ENCODE measurements at regions not wholly inside any gene's neighbourhood (a gene's known extent, or its start where the extent isn't known, plus 50 kb on each side); places are given as distances from the start of the nearest gene placed in this dataset.

GRCh38 chr4:34037280-34037679 is 2207.0 kb downstream of the ARAP2 start:
- ChIA-PET POLR2A (no interaction called here), CTCF (ENCODE audit: unreplicated experiment) (no interaction called here)
- Histone ChIP-seq H3K9me2 (ENCODE audit: insufficient read depth, low read length) (no peaks in the 10 kb centered on the region), H3K79me2 (ENCODE audit: insufficient read depth, low read depth, low read length) (no peaks in the 10 kb centered on the region), H3K4me2 (ENCODE audit: low read length) (no peak overlapping the region), H2AFZ (ENCODE audit: low read length) (no peak overlapping the region), H3K27ac (ENCODE audit: low read depth, low read length, poor library complexity, severe bottlenecking) (no peak overlapping the region), H3K4me3 (ENCODE audit: low read depth, low read length, poor library complexity, severe bottlenecking) (no peak overlapping the region), H3K9me3 (ENCODE audit: low read length) (0 out of 2 replicates have a peak, but pooled peaks cover 5% of the 10 kb centered on the region), H3K36me3 (ENCODE audit: insufficient read depth, low read length) (no peaks in the 10 kb centered on the region), H4K20me1 (ENCODE audit: insufficient read depth, low read length) (no peaks in the 10 kb centered on the region), H3K4me1 (ENCODE audit: insufficient read depth, low read length, poor library complexity, severe bottlenecking) (no peaks in the 10 kb centered on the region)
- no TSS peak for BruUV-seq (replicated peaks)
- no peak for DNase-seq (ENCODE audit: low spot score)
- TF ChIP-seq EZH2phosphoT487 (IDR thresholded peaks at IDR 0.05; ENCODE audit: borderline replicate concordance, low read depth, low read length): no peak
- TF ChIP-seq, protein P1, sequence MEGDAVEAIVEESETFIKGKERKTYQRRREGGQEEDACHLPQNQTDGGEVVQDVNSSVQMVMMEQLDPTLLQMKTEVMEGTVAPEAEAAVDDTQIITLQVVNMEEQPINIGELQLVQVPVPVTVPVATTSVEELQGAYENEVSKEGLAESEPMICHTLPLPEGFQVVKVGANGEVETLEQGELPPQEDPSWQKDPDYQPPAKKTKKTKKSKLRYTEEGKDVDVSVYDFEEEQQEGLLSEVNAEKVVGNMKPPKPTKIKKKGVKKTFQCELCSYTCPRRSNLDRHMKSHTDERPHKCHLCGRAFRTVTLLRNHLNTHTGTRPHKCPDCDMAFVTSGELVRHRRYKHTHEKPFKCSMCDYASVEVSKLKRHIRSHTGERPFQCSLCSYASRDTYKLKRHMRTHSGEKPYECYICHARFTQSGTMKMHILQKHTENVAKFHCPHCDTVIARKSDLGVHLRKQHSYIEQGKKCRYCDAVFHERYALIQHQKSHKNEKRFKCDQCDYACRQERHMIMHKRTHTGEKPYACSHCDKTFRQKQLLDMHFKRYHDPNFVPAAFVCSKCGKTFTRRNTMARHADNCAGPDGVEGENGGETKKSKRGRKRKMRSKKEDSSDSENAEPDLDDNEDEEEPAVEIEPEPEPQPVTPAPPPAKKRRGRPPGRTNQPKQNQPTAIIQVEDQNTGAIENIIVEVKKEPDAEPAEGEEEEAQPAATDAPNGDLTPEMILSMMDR (conservative IDR thresholded peaks at IDR 0.05; ENCODE audit: low read length): no peak
- intact Hi-C loops (cut with micrococcal nuclease; ENCODE audit: unreplicated experiment): no loop called here

DNA sequence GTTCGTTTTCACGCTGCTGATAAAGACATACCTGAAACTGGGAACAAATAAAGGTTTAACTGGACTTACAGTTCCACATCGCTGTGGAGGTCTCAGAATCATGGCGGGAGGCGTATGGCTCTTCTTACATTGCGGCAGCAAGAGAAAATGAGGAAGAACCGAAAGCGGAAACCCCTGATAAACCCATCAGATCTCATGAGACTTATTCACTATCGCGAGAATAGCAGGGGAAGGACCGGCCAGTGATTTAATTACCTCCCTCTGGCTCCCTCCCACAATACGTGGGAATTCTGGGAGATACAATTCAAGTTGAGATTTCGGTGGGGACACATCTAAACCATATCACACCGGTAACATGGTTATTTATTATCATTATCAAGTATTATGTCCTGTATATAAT is 2204.5 kb downstream of the ARAP2 start:
- no peak for DNase-seq (ENCODE audit: low spot score)

GRCh38 chr4:34043131-34043530 is 2201.2 kb downstream of the ARAP2 start:
- Histone ChIP-seq H2AFZ (ENCODE audit: low read length) (no peak overlapping the region), H3K4me3 (ENCODE audit: low read depth, low read length, poor library complexity, severe bottlenecking) (no peak overlapping the region), H3K4me2 (ENCODE audit: low read length) (no peak overlapping the region), H3K9me3 (ENCODE audit: low read length) (peaks cover 5% of the 10 kb centered on the region; the same call in 1 of the 2 replicates), H3K27ac (ENCODE audit: low read depth, low read length, poor library complexity, severe bottlenecking) (no peak overlapping the region), H4K20me1 (ENCODE audit: insufficient read depth, low read length) (no peaks in the 10 kb centered on the region), H3K9me2 (ENCODE audit: insufficient read depth, low read length) (no peaks in the 10 kb centered on the region), H3K36me3 (ENCODE audit: insufficient read depth, low read length) (no peaks in the 10 kb centered on the region), H3K4me1 (ENCODE audit: insufficient read depth, low read length, poor library complexity, severe bottlenecking) (no peaks in the 10 kb centered on the region), H3K79me2 (ENCODE audit: insufficient read depth, low read depth, low read length) (no peaks in the 10 kb centered on the region)
- CTCF ChIA-PET (ENCODE audit: unreplicated experiment): no interaction called here
- BruUV-seq (replicated peaks): no TSS peak
- no peak for DNase-seq (ENCODE audit: low spot score)
- POLR2A ChIA-PET: interaction anchor here (0.7 kb wide), 1 partner anchor 9 kb away, joined by 3 read pairs; no protein-coding TSS in a partner anchor
- TF ChIP-seq, protein P1 (conservative IDR thresholded peaks at IDR 0.05; ENCODE audit: low read length): no peak
- TF ChIP-seq EZH2phosphoT487 (IDR thresholded peaks at IDR 0.05; ENCODE audit: borderline replicate concordance, low read depth, low read length): no peak
- intact Hi-C loops (cut with micrococcal nuclease; ENCODE audit: unreplicated experiment): no loop called here

More for the DNA sequence above, 2204.5 kb downstream of the ARAP2 start:
- TF ChIP-seq, protein P1 (conservative IDR thresholded peaks at IDR 0.05; ENCODE audit: low read length): no peak
- no peak for TF ChIP-seq EZH2phosphoT487 (IDR thresholded peaks at IDR 0.05; ENCODE audit: borderline replicate concordance, low read depth, low read length)
- CTCF ChIA-PET (ENCODE audit: unreplicated experiment): no interaction called here
- Histone ChIP-seq H3K79me2 (ENCODE audit: insufficient read depth, low read depth, low read length) (no peaks in the 10 kb centered on the region), H3K36me3 (ENCODE audit: insufficient read depth, low read length) (no peaks in the 10 kb centered on the region), H4K20me1 (ENCODE audit: insufficient read depth, low read length) (no peaks in the 10 kb centered on the region), H2AFZ (ENCODE audit: low read length) (no peak overlapping the region), H3K4me2 (ENCODE audit: low read length) (no peak overlapping the region), H3K4me3 (ENCODE audit: low read depth, low read length, poor library complexity, severe bottlenecking) (no peak overlapping the region), H3K4me1 (ENCODE audit: insufficient read depth, low read length, poor library complexity, severe bottlenecking) (no peaks in the 10 kb centered on the region), H3K9me2 (ENCODE audit: insufficient read depth, low read length) (no peaks in the 10 kb centered on the region), H3K9me3 (ENCODE audit: low read length) (peaks cover 10% of the 10 kb centered on the region; the same call in 1 of the 2 replicates), H3K27ac (ENCODE audit: low read depth, low read length, poor library complexity, severe bottlenecking) (no peak overlapping the region)
- intact Hi-C loops (cut with micrococcal nuclease; ENCODE audit: unreplicated experiment): no loop called here
- no TSS peak for BruUV-seq (replicated peaks)
- POLR2A ChIA-PET: interaction anchor here (1.2 to 1.6 kb wide), 2 partner anchors 22 to 25 kb away, joined by 3 read pairs; no protein-coding TSS in a partner anchor
